Hematopoietic multipotent progenitor cell treated with erythropoietin and hydrocortisone succinate and interleukin-3 and kit ligand, for 17 days (in vitro differentiated cells): ENCODE measurements at regions not wholly inside any gene's neighbourhood (a gene's known extent, or its start where the extent isn't known, plus 50 kb on each side); places are given as distances from the start of the nearest gene placed in this dataset.

Experiments used
- DNase-seq: peaks from one replicate; pipeline ENCODE4 v3.0.0-alpha.2; 2015; ENCODE audit warnings: low spot score

- no peak for DNase-seq
These were observed 271.2 kb upstream of the RPL38 start for GRCh38 chr17:73932216-73932749.

- no peak for DNase-seq
These were observed 270.2 kb upstream of the RPL38 start for GRCh38 chr17:73933164-73933766.

- no peak for DNase-seq
These were observed 269.6 kb upstream of the RPL38 start for GRCh38 chr17:73933871-73934270.

GRCh38 chr17:73934696-73935095, 268.8 kb upstream of the RPL38 start:
- DNase-seq, result no peak

GRCh38 chr17:73936908-73937627, 266.4 kb upstream of the RPL38 start:
- no peak for DNase-seq

- DNase-seq, result no peak
These were observed 264.8 kb upstream of the RPL38 start for GRCh38 chr17:73938706-73939105.

GRCh38 chr17:73939806-73940205, 263.7 kb upstream of the RPL38 start:
- no peak for DNase-seq

- no peak for DNase-seq
These were observed 263.0 kb upstream of the RPL38 start for GRCh38 chr17:73940511-73940910.

- DNase-seq, result no peak
These were observed 261.5 kb upstream of the RPL38 start for GRCh38 chr17:73941919-73942530.

- DNase-seq, result no peak
These were observed 260.6 kb upstream of the RPL38 start for GRCh38 chr17:73942703-73943415.

- no peak for DNase-seq
These were observed 259.9 kb upstream of the RPL38 start for GRCh38 chr17:73943416-73944110.

- DNase-seq, result no peak
These were observed 259.1 kb upstream of the RPL38 start for GRCh38 chr17:73944366-73944765.

GRCh38 chr17:73947281-73947965, 256.1 kb upstream of the RPL38 start:
- no peak for DNase-seq

- no peak for DNase-seq
These were observed 255.5 kb upstream of the RPL38 start for GRCh38 chr17:73947966-73948355.

GRCh38 chr17:73949903-73950592, 253.4 kb upstream of the RPL38 start:
- DNase-seq, result no peak

GRCh38 chr17:73950593-73950914, 252.9 kb upstream of the RPL38 start:
- DNase-seq, result no peak

GRCh38 chr17:73952082-73952479, 251.4 kb upstream of the RPL38 start:
- no peak for DNase-seq

- no peak for DNase-seq
These were observed 250.8 kb upstream of the RPL38 start for GRCh38 chr17:73952480-73953205.

- no peak for DNase-seq
These were observed 250.1 kb upstream of the RPL38 start for GRCh38 chr17:73953206-73954033.
